Type B pancreatic cell (in vitro differentiated cells): ENCODE measurements at regions not wholly inside any gene's neighbourhood (a gene's known extent, or its start where the extent isn't known, plus 50 kb on each side); places are given as distances from the start of the nearest gene placed in this dataset.

Experiments
- DNase-seq: peaks from one replicate; pipeline ENCODE4 v3.0.0; 2021; ENCODE audit warnings: mixed read lengths; ENCODE audit not compliant: unreplicated experiment; ENCODE audit errors: extremely low spot score
- H3K27ac Mint-ChIP-seq: 2 replicates; pipeline ENCODE4 v1.8.0; 2021; ENCODE audit warnings: mild to moderate bottlenecking, mixed read lengths
- H3K27me3 Mint-ChIP-seq: 2 replicates; pipeline ENCODE4 v1.8.0; 2021; ENCODE audit warnings: mixed read lengths
- H3K36me3 Mint-ChIP-seq: 2 replicates; pipeline ENCODE4 v1.8.0; 2021; ENCODE audit warnings: mixed read lengths
- H3K4me1 Mint-ChIP-seq: one replicate; pipeline ENCODE4 v1.8.0; 2021; ENCODE audit warnings: mixed read lengths; ENCODE audit not compliant: unreplicated experiment
- H3K4me3 Mint-ChIP-seq: 2 replicates; pipeline ENCODE4 v1.8.0; 2021; ENCODE audit warnings: mild to moderate bottlenecking, mixed read lengths
- H3K9me3 Mint-ChIP-seq: 2 replicates; pipeline ENCODE4 v1.8.0; 2021; ENCODE audit warnings: mixed read lengths
- CTCF ChIP-seq: fragments of 200-600 bp; sonication (generic); conservative IDR thresholded peaks from 2 replicates; pipeline ENCODE4 v1.5.0; 2021; ENCODE audit warnings: antibody characterized with exemption, mild to moderate bottlenecking

DNA sequence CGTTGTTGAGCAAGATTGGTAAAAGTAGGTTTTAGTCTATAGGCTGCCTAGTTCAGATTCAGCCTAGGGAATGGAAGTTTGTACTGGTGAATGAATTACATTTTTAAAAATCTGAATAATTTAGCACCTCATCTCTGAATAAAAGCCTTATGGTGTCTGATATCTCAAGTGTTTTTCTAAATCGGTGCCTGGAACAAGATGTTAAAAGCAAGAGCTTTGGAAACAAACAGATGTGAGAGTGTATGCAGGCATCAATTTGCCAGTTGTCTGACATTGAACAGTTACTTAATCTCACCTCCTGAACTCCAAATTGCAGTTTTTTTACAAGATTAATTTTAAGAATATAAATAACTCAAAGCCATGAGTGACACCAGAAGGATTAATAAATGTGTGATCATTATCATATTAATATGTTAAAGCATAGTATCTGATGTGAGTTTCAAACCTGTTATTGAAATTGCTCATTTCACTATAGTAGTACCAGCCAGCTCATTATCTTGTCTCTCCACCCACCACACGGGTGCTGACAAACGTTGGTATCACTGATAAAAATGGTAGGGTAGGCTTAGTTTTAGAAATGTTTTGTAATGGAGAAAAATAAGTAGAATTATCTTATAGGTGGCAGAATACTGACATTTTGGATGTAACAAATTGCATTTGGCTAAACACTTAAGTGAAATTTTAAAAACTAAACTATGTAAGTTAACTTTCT lies 157.3 kb downstream of the FAM83B start:
- peaks cover 3% of the 10 kb centered on the region for H3K27me3 Mint-ChIP-seq
- no peak for DNase-seq
- H3K36me3 Mint-ChIP-seq, result no peaks in the 10 kb centered on the region
- no peak for TF ChIP-seq CTCF
- no peak overlapping the region for H3K27ac Mint-ChIP-seq
- no peaks in the 10 kb centered on the region for H3K9me3 Mint-ChIP-seq
- no peaks in the 10 kb centered on the region for H3K4me1 Mint-ChIP-seq
- no peak overlapping the region for H3K4me3 Mint-ChIP-seq

DNA sequence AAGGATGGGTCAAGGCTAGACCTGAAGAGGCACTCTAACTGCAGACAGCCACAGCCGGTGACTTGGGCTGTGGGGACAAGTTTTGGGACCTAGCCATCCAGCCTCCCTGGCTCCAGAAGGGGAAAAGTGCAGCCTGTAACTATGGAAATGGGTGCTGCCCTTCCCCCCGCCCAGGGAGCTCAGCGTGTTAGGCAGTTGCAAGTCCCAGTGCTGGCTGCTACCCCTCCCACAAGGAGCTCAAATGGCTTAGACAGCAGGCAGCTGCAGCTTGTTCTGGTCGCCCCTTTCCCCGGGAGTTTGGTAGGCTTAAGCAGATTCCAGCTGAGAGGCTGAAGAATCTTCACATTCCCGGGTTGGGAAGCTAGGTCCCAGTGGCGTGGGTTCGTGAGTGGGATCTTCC lies 162.6 kb downstream of the FAM83B start:
- no peaks in the 10 kb centered on the region for H3K9me3 Mint-ChIP-seq
- H3K4me1 Mint-ChIP-seq, result no peaks in the 10 kb centered on the region
- no peak for TF ChIP-seq CTCF
- H3K36me3 Mint-ChIP-seq, result no peaks in the 10 kb centered on the region
- H3K27ac Mint-ChIP-seq, result no peak overlapping the region
- DNase-seq, result no peak
- peaks cover 3% of the 10 kb centered on the region for H3K27me3 Mint-ChIP-seq
- no peak overlapping the region for H3K4me3 Mint-ChIP-seq

DNA sequence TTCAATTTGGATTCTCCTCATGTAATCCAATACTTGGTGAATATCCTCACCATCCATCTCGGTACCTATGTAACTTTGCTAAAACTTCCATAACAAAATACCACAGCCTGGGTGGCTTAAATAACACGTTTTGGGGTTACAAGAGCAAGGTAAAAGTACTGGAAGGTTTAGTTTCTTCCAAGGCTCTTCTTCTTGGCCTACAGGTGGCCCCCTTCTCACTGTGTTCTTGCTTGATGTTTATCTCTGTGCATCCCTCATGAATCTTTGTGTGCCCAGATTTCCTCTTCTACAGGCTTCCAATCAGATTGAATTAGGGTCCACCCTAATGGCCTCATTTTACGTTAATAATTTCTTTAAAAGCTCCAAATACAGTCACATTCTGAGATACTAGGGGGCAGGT lies 163.3 kb upstream of the HCRTR2 start:
- H3K36me3 Mint-ChIP-seq, result no peaks in the 10 kb centered on the region
- no peak overlapping the region for H3K4me3 Mint-ChIP-seq
- H3K27me3 Mint-ChIP-seq, result peaks cover 3% of the 10 kb centered on the region
- H3K9me3 Mint-ChIP-seq, result no peaks in the 10 kb centered on the region
- DNase-seq, result no peak
- no peak overlapping the region for H3K27ac Mint-ChIP-seq
- TF ChIP-seq CTCF, result no peak
- no peaks in the 10 kb centered on the region for H3K4me1 Mint-ChIP-seq

DNA sequence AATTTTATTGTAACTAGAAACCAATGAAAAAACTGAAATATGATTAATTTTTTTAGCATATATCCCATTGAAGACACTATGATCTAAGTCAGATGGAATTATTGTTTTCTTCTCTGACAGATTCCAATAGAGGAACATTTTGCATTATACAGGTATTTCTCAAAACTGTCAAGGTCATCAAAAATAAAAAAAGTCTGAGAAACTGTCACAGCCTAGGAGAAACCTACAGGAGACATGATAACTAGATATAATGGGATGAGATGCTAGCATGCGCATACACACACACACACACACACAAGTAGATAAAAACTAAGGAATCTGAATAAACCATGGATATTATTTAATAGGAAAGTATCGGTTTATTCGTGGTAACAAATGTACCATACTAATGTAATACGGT lies 161.9 kb upstream of the HCRTR2 start:
- no peaks in the 10 kb centered on the region for H3K4me1 Mint-ChIP-seq
- H3K27me3 Mint-ChIP-seq, result peaks cover 3% of the 10 kb centered on the region
- no peak overlapping the region for H3K4me3 Mint-ChIP-seq
- no peaks in the 10 kb centered on the region for H3K9me3 Mint-ChIP-seq
- H3K27ac Mint-ChIP-seq, result no peak overlapping the region
- TF ChIP-seq CTCF, result no peak
- no peak for DNase-seq
- H3K36me3 Mint-ChIP-seq, result no peaks in the 10 kb centered on the region

- H3K27ac Mint-ChIP-seq, result no peak overlapping the region
- H3K4me3 Mint-ChIP-seq, result no peak overlapping the region
- TF ChIP-seq CTCF, result no peak
- no peaks in the 10 kb centered on the region for H3K4me1 Mint-ChIP-seq
- no peak for DNase-seq
- H3K9me3 Mint-ChIP-seq, result no peaks in the 10 kb centered on the region
- no peaks in the 10 kb centered on the region for H3K27me3 Mint-ChIP-seq
- H3K36me3 Mint-ChIP-seq, result no peaks in the 10 kb centered on the region
These were observed 159.8 kb upstream of the HCRTR2 start for GRCh38 chr6:55014321-55015088.
